HG02973 (cell line): ENCODE measurements at regions not wholly inside any gene's neighbourhood (a gene's known extent, or its start where the extent isn't known, plus 50 kb on each side); places are given as distances from the start of the nearest gene placed in this dataset.

Source experiments
- ATAC-seq: cut with Tn5 transposase; IDR thresholded peaks from one replicate; pipeline ENCODE4 v1.9.1; 2021; ENCODE audit warnings: moderate library complexity; ENCODE audit not compliant: unreplicated experiment

GRCh38 chr16:55115506-55115905, 184.8 kb downstream of the IRX5 start:
- ATAC-seq, result no peak

GRCh38 chr16:55116165-55116920, 185.7 kb downstream of the IRX5 start:
- ATAC-seq, result no peak

DNA sequence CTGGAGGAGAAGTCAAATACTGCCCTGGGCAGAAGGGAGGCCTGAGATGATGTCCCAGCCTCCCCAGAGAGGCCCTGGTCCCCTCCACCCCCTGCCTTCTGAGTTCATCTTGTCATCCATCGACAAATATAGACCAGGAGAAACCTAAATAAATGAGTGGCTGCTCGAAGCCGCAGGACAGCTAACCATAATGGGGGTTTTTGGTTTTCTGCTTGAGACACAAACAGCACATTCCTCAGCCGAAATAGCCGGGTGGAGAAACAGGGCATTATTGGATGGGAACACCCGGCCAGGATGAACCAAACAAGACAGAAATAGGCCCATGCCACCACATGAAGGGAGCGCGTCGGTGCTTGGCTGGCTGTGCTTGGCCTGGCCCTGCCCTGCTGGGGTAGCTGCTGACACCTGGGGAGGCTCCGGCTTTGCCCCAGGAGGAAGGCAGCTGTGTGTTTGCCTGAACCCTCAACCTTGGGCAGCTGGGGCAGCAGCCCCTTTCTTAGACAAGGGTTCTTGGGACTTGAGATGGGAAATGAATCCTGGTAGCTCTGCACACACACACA, 188.1 kb downstream of the IRX5 start:
- no peak for ATAC-seq

GRCh38 chr16:55120408-55120807, 189.7 kb downstream of the IRX5 start:
- no peak for ATAC-seq

GRCh38 chr16:55120826-55121225, 190.2 kb downstream of the IRX5 start:
- no peak for ATAC-seq

- no peak for ATAC-seq
These were observed 193.0 kb downstream of the IRX5 start for GRCh38 chr16:55123652-55124051.

- no peak for ATAC-seq
These were observed 195.2 kb downstream of the IRX5 start for GRCh38 chr16:55125818-55126385.

DNA sequence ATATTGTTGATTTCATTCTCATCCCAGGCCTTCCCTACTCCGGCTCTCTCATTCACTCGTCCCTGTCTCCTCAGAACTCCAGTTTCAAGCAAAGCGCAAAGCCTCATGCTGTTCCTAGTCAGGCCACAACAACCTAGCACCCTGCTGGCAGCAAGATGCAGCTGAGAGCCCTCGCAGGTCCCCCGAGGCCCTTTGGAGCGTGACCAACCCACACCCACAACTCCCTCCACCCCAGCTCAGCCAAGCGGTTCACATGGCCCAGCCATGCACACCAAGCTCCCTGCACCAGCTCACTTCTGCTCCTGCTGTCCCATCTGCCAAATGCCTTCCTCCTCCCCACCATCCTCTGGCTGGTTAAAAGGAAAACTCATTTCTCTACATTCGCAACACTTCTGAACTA, 195.8 kb downstream of the IRX5 start:
- ATAC-seq, result no peak

GRCh38 chr16:55130456-55130855, 193.5 kb upstream of the IRX6 start:
- no peak for ATAC-seq

- ATAC-seq, result no peak
These were observed 193.1 kb upstream of the IRX6 start for GRCh38 chr16:55130911-55131310.

- ATAC-seq, result no peak
These were observed 190.3 kb upstream of the IRX6 start for GRCh38 chr16:55133654-55134053.

DNA sequence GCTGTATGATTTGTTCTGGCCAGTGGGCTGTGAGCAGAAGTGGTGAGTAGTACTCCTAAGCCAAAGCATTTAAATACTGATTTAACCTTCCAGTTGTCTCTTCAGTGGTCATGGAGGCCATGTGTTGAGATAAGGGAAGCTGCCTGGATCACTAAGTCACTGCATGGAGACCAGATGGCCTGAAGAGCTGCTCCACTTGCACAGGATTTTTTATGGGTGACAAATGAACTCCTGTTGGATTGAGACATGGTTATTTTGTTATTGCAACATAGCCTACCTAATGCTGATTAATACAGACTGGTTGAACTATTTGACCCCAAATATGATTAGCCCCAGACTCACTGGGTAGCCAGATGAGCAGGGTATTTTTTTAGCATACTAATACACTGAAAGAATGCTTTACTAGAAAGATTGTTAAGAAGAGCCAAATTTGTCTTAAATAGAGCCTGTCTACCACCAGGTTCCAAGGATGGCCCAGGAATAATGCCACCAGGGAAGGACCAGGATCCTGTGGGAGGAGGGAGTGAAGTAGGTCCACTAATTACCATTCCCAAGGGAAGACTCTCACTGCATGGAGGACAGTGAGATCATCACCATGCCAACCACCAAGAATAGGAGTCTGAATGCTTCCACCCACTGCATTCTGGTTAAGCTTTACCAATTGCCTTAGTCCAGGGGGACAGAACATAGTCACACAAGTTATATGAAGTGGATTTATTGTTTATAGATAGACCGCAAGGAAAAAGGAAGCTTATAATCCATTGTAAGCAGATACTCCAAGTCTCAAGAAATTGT, 187.4 kb upstream of the IRX6 start:
- no peak for ATAC-seq

- no peak for ATAC-seq
These were observed 185.7 kb upstream of the IRX6 start for GRCh38 chr16:55138298-55138697.

DNA sequence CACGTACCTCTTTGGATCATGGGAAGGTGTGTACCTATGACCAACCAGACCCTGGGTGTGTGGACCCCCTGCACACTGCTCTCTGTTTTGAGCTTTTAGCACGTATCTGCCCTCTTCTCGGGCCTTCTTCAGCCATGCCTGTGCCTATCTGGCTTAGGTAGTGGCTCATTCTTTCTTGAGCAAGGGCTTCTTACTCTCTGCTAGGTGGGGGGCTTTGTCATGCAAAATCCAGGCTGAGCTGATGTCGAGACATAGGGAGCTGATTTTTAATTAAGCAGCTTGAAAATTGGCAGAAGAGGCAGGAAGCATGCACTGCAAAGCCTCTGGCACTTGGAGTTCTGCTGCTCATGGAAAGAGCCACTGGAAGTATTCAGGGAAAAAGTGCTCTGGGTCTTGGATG, 181.6 kb upstream of the IRX6 start:
- no peak for ATAC-seq

DNA sequence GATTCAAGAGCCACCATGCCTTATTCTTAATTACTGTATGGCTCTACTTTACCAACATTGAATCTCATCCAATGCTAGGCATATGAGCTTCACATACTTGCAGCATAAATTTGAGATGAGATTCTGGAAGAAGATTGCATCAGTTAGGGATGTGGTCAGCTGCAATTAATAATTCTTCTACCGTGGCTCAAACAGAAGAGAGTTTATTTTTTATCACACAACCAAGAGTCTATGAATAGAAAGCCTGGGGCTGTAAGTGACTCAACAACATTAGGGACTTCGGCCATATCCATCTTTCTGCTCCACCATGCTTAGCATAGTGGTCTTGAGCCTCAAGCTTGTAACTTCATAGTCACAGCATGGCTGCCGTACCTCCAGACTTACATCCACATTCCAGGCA, 179.4 kb upstream of the IRX6 start:
- no peak for ATAC-seq

DNA sequence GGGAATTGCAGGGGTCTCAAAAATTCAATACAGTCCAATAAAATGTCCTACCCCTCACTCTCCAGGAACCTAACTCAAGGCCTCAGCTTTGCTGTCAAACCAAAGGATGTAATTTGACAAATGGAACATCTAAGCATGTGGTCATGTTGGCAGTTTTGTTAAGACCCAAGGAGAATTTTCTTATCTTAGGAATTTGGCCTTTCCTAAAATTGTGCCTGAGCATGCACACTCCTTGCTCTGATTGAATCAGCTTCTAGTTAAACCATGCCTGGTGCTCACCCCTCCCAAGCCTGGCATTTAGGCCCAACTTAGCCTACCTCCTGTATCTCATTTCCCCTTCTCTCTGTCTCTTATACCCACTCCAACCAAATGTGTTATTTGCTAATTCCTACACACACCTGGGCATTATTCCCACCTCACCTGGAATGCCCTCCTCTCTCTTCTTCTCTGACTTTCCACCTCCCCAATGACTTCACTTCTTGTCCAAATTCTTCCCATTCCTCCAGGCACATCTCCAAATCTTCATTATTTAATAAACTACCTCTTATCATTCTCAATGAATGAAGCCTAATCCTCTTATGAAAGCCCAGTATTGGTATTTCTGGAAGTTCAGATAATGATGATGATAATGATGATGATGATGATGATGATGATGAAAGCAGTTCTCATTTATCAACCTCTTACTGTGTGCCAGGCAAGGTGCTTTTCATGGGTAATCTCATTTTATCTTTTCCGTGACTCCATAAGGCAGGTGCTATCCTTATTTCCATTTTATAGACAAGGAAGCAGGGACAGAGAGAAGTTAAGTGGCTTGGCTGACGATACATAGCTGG, 178.0 kb upstream of the IRX6 start:
- ATAC-seq, result no peak

DNA sequence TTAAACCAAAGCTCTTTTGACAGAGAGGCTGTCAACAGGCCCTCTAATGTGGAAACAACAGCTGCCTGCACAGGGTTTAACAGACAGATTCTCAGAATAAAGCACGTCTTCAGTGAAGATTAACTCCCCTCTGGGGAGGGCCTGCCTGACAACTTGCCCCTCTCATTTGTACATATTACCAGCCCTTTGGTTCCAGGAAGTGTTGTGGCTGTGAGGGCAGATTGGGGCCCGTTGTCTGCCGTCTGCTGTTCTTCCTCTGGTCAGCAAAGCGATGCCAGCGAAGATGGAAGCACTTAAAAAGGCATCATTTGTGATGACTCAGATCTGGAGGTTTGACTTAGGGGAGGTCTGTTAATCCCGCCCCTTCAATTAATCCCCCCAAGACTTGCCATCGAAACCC, 177.0 kb upstream of the IRX6 start:
- no peak for ATAC-seq

DNA sequence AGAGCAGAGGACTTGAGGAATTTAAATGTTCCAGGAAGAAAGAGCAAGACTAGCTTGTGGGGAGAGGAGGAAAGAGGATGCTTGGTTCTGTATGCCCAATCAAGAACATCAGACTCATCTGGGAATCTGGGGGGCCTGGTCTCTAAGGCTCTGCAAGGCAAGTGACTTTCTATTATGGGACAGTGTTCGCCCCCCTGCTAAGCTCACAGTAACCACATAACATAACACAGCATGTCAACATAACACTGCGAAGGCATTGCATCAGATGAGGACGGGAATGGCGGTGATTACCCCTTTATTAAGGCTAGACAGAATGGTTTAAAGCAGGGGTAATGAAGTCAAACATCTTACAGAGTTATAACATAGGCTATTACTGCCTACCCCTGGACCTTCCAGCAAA, 176.6 kb upstream of the IRX6 start:
- no peak for ATAC-seq

GRCh38 chr16:55149622-55150021, 174.4 kb upstream of the IRX6 start:
- ATAC-seq, result no peak

- ATAC-seq, result no peak
These were observed 172.3 kb upstream of the IRX6 start for GRCh38 chr16:55151561-55152305.
